H1 (cell line): ENCODE measurements at regions not wholly inside any gene's neighbourhood (a gene's known extent, or its start where the extent isn't known, plus 50 kb on each side); places are given as distances from the start of the nearest gene placed in this dataset.

Source experiments
- BRCA1 ChIP-seq: IDR thresholded peaks from 2 replicates; pipeline ENCODE4 v1.6.1; 2012; ENCODE audit warnings: low read depth, low read length, improper control_type of control experiment
- CBX5 ChIP-seq: fragments of 300-800, 300-1000 bp; sonication (generic); IDR thresholded peaks from 2 replicates; pipeline ENCODE4 v1.7.1; 2016; ENCODE audit warnings: antibody characterized with exemption, low read length, low read depth
- CREB1 ChIP-seq: IDR thresholded peaks from 2 replicates; pipeline ENCODE4 v1.6.1; 2012; ENCODE audit warnings: inconsistent platforms
- RFX5 ChIP-seq: IDR thresholded peaks from 2 replicates; pipeline ENCODE4 v1.6.1; 2011; ENCODE audit warnings: low read depth, low read length, improper control_type of control experiment, borderline replicate concordance
- TF ChIP-seq, protein P1 (sequence below), 3 experiments: IDR thresholded peaks; 1 replicate in 2 of 3; 2 replicates in 1 of 3; pipeline versions ENCODE4 v1.5.1 to v1.6.1; 2011; ENCODE audit warnings: low read length in 3 of 3, mild to moderate bottlenecking in 3 of 3, inconsistent platforms in 2 of 3, low read depth in 1 of 3, moderate library complexity in 1 of 3; ENCODE audit not compliant: insufficient read depth in 1 of 3; ENCODE audit errors: control extremely low read depth in 1 of 3

DNA sequence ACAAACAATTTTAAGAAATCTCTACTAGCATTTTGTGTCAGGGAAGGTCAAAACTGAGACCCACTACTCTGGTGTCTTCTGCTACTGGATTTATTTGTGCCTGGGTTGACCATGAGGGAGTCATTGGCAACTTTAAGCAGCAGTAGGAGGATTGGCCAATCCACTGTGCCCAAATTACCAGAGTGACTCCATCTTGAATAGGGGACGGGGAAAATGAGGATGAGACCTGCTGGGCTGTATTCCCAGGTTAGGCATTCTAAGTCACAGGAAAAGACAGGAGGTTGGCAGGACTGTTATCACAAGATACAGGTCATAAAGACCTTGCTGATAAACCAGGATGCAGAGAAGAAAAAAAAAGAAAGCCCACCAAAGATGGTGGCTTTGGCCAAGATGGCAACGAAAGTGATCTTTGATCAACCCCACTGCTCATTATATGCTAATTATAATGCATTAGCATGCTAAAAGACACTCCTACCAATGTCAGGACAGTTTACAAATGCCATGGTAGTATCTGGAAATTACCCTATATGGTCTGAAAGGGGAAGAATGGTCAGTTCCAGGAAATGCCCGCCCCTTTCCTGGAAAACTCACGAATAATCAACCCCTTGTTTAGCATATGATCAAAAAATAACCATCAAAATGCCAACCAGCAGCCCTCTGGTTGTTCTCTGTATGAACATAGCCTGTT lies 200.9 kb downstream of the LTN1 start:
- TF ChIP-seq, protein P1, sequence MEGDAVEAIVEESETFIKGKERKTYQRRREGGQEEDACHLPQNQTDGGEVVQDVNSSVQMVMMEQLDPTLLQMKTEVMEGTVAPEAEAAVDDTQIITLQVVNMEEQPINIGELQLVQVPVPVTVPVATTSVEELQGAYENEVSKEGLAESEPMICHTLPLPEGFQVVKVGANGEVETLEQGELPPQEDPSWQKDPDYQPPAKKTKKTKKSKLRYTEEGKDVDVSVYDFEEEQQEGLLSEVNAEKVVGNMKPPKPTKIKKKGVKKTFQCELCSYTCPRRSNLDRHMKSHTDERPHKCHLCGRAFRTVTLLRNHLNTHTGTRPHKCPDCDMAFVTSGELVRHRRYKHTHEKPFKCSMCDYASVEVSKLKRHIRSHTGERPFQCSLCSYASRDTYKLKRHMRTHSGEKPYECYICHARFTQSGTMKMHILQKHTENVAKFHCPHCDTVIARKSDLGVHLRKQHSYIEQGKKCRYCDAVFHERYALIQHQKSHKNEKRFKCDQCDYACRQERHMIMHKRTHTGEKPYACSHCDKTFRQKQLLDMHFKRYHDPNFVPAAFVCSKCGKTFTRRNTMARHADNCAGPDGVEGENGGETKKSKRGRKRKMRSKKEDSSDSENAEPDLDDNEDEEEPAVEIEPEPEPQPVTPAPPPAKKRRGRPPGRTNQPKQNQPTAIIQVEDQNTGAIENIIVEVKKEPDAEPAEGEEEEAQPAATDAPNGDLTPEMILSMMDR (IDR thresholded peaks at IDR 0.05; ENCODE audit: control extremely low read depth in 1 of 3, insufficient read depth in 1 of 3, low read depth in 1 of 3, low read length in 3 of 3) = no peak
- TF ChIP-seq CBX5 (no peak), RFX5 (no peak), BRCA1 (no peak), CREB1 (no peak)
